Suprapubic skin (tissue), 4 donors: ENCODE measurements at regions not wholly inside any gene's neighbourhood (a gene's known extent, or its start where the extent isn't known, plus 50 kb on each side); places are given as distances from the start of the nearest gene placed in this dataset.

Experiments
- DNase-seq, 2 donors: peaks; one replicate each; pipeline ENCODE4 v3.0.0-alpha.2; 2019; ENCODE audit warnings: low spot score in 2 of 2
- H3K27ac ChIP-seq: fragments of 200-600 bp; sonication (generic); one replicate; pipeline ENCODE4 v1.5.1; 2019
- H3K27me3 ChIP-seq: fragments of 200-600 bp; sonication (generic); one replicate; pipeline ENCODE4 v1.5.1; 2019
- H3K36me3 ChIP-seq: fragments of 200-600 bp; sonication (generic); one replicate; pipeline ENCODE4 v1.5.1; 2019
- H3K4me1 ChIP-seq: fragments of 200-600 bp; sonication (generic); one replicate; pipeline ENCODE4 v1.5.1; 2019
- H3K4me3 ChIP-seq: fragments of 200-600 bp; sonication (generic); one replicate; pipeline ENCODE4 v1.5.1; 2019; ENCODE audit warnings: mild to moderate bottlenecking
- H3K9me3 ChIP-seq: fragments of 200-600 bp; sonication (generic); one replicate; pipeline ENCODE4 v1.5.1; 2019
- EP300 ChIP-seq: sonication (generic); formaldehyde crosslinking; IDR thresholded peaks from one replicate; pipeline ENCODE4 v1.6.1; 2017; ENCODE audit warnings: antibody characterized with exemption
- POLR2A ChIP-seq, 2 donors: fragments of 450-650 bp; IDR thresholded peaks; one replicate each; pipeline ENCODE4 v1.6.1; 2017; ENCODE audit warnings: antibody characterized with exemption in 2 of 2, mild to moderate bottlenecking in 2 of 2, moderate library complexity in 2 of 2
- POLR2AphosphoS5 ChIP-seq, 3 donors: sonication (generic); formaldehyde crosslinking; IDR thresholded peaks; one replicate each; pipeline ENCODE4 v1.6.1; 2017; ENCODE audit warnings: antibody characterized with exemption in 3 of 3
- WGBS: methylation state at CpG from one replicate; pipeline ENCODE4 v1.1.5; 2018; 5-methylcytosine and 5-hydroxymethylcytosine counted together
- TF ChIP-seq, protein P1 (sequence below), 2 donors: fragments of 200-600 bp in 1 of 2; fragments of 450-650 bp in 1 of 2; sonication (generic) in 1 of 2; IDR thresholded peaks; one replicate each; pipeline ENCODE4 v1.5.1; 2016 to 2019; ENCODE audit warnings: antibody characterized with exemption in 2 of 2, mild to moderate bottlenecking in 1 of 2, moderate library complexity in 1 of 2

DNA sequence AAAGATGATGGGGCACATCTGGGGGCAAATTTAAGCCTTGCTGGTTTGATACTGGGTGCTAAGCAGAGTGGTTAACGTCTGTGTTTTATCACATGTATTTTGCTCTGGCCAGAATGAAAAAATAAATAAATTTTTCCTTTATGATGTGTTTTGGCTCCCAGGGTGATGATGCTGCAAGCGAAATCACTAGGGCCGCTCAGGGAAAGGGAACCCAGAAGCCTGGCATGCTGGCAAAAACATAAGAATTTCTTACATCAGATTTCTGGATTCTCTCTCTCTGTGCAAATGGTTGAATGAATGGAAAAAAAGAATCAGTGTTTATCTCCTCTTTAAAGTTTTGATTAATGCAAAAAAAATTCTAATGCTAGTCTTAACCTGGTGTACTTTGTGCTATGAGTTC is 1975.2 kb upstream of the C9orf72 start:
- Histone ChIP-seq H3K36me3 (no peaks in the 10 kb centered on the region), H3K4me1 (no peaks in the 10 kb centered on the region), H3K27me3 (no peaks in the 10 kb centered on the region), H3K27ac (no peak overlapping the region), H3K9me3 (no peaks in the 10 kb centered on the region), H3K4me3 (no peak overlapping the region)
- TF ChIP-seq EP300 (no peak), POLR2AphosphoS5 (IDR thresholded peaks at IDR 0.05) (no peak), POLR2A (IDR thresholded peaks at IDR 0.05) (no peak)
- TF ChIP-seq, protein P1, sequence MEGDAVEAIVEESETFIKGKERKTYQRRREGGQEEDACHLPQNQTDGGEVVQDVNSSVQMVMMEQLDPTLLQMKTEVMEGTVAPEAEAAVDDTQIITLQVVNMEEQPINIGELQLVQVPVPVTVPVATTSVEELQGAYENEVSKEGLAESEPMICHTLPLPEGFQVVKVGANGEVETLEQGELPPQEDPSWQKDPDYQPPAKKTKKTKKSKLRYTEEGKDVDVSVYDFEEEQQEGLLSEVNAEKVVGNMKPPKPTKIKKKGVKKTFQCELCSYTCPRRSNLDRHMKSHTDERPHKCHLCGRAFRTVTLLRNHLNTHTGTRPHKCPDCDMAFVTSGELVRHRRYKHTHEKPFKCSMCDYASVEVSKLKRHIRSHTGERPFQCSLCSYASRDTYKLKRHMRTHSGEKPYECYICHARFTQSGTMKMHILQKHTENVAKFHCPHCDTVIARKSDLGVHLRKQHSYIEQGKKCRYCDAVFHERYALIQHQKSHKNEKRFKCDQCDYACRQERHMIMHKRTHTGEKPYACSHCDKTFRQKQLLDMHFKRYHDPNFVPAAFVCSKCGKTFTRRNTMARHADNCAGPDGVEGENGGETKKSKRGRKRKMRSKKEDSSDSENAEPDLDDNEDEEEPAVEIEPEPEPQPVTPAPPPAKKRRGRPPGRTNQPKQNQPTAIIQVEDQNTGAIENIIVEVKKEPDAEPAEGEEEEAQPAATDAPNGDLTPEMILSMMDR (IDR thresholded peaks at IDR 0.05): no peak
- DNase-seq: no peak
- 83% methylated on average over 3 of the region's 3 CpGs for WGBS

DNA sequence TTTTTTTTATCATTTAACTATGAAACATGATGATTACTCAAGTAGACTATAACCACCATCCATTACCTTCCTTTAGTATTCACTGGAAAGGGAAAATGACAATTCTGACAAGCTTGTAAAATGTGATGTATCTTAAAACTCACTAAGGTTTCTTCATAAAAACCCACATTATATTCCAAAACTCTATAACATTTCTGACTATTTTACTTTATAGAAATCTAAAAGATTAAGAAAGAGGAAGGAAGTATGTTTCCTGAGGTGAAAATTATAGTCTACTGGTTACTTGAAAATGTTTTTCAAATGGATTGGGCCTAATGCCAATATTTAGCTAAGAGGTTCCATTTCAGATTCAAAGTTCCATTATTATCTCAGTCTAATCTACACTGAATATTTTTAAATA is 1982.2 kb upstream of the C9orf72 start:
- Histone ChIP-seq H3K27ac (no peak overlapping the region), H3K4me3 (no peak overlapping the region), H3K9me3 (no peaks in the 10 kb centered on the region), H3K36me3 (no peaks in the 10 kb centered on the region), H3K4me1 (no peaks in the 10 kb centered on the region), H3K27me3 (no peaks in the 10 kb centered on the region)
- TF ChIP-seq EP300: no peak
- no peak for TF ChIP-seq POLR2AphosphoS5 (IDR thresholded peaks at IDR 0.05)
- no peak for TF ChIP-seq POLR2A (IDR thresholded peaks at IDR 0.05)
- TF ChIP-seq, protein P1 (IDR thresholded peaks at IDR 0.05): no peak
- DNase-seq: no peak

DNA sequence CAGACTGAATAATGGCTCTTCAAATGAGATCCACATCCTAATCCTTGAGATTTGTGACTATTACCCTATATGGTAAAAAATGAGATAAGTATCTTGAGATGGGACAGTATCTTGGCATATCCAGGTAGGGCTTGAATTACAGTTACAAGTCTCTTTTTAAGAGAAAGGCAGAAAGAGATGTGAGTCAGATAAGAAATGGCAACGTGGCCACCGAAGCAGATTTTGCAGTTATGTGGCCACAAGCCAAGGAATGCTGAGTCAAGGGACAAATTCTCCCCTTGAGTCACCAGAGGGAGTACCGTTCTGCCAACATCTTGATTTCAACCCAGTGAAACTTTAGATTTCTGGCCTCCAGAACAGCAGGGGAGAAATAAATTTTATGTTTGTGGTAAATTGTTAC is 1983.0 kb upstream of the C9orf72 start:
- Histone ChIP-seq H3K9me3 (no peaks in the 10 kb centered on the region), H3K4me3 (no peak overlapping the region), H3K27ac (no peak overlapping the region), H3K36me3 (no peaks in the 10 kb centered on the region), H3K4me1 (no peaks in the 10 kb centered on the region), H3K27me3 (no peaks in the 10 kb centered on the region)
- WGBS: 27% methylated on average over 3 of the region's 3 CpGs
- DNase-seq: no peak
- no peak for TF ChIP-seq POLR2A (IDR thresholded peaks at IDR 0.05)
- TF ChIP-seq POLR2AphosphoS5 (IDR thresholded peaks at IDR 0.05): no peak
- TF ChIP-seq, protein P1 (IDR thresholded peaks at IDR 0.05): no peak
- no peak for TF ChIP-seq EP300

DNA sequence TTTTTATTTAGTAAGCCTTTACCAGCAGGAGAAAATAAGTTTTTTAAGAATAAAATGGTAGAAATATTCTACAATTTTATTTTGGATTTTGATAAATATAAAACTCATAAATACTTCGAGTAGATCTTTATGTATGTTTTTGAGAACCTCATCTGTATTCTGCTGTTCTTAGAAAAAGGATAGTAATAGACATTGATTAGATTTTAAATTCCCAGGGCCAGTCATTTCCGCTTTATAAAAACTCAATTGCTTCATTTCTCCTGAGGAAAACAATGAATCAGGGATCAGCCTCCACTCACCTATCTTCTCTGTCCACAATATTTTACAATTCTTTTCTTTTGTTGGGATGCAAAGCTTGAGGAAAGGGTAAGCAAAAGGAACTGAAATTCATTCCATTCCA is 1983.5 kb upstream of the C9orf72 start:
- Histone ChIP-seq H3K27ac (no peak overlapping the region), H3K9me3 (no peaks in the 10 kb centered on the region), H3K4me1 (no peaks in the 10 kb centered on the region), H3K36me3 (no peaks in the 10 kb centered on the region), H3K27me3 (no peaks in the 10 kb centered on the region), H3K4me3 (no peak overlapping the region)
- no peak for DNase-seq
- TF ChIP-seq POLR2AphosphoS5 (IDR thresholded peaks at IDR 0.05) (no peak), EP300 (no peak), POLR2A (IDR thresholded peaks at IDR 0.05) (no peak)
- TF ChIP-seq, protein P1 (IDR thresholded peaks at IDR 0.05): no peak
- 82% methylated on average over 2 of the region's 2 CpGs for WGBS

DNA sequence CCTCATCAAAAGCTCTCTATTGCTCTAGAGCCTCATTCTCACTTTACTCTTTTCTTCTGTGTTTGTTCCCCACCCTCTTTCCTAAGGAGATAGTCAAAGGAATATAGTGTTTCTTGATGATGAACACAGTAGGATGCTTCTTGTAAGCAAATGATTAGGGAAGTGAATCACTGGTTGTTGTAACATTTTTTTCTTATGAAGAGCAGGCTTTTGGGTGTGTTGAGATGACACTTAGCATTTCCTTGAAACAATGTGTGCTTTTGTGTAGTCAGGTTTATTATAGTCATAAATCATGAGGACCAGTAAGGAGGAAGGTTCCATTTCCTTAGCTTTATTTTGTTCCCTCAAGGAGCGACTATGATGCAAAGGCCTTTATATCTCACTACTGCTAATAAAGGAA is 1991.3 kb upstream of the C9orf72 start:
- Histone ChIP-seq H3K4me1 (no peaks in the 10 kb centered on the region), H3K4me3 (no peak overlapping the region), H3K27me3 (no peaks in the 10 kb centered on the region), H3K36me3 (no peaks in the 10 kb centered on the region), H3K9me3 (no peaks in the 10 kb centered on the region), H3K27ac (no peak overlapping the region)
- DNase-seq: no peak
- TF ChIP-seq EP300 (no peak), POLR2AphosphoS5 (IDR thresholded peaks at IDR 0.05) (no peak), POLR2A (IDR thresholded peaks at IDR 0.05) (no peak)
- TF ChIP-seq, protein P1 (IDR thresholded peaks at IDR 0.05): no peak
- WGBS: 46% methylated on average over 1 of the region's 1 CpG
